SK-N-SH (cell line): ENCODE measurements at regions not wholly inside any gene's neighbourhood (a gene's known extent, or its start where the extent isn't known, plus 50 kb on each side); places are given as distances from the start of the nearest gene placed in this dataset.

Experiments used
- CTCF ChIA-PET: fragments of 300-600, 350-600 bp; formaldehyde crosslinking; extraction: SDS; loops from one replicate; lab custom pipeline; 2021; lab: Yijun Ruan, JAX
- POLR2A ChIA-PET: fragments of 350-600 bp; sonication (Branson Sonifier 250); formaldehyde crosslinking; extraction: SDS; loops from one replicate; lab custom pipeline; 2020; ENCODE audit warnings: antibody characterized with exemption, inconsistent platforms; lab: Yijun Ruan, JAX
- DNase-seq: peaks from one replicate; pipeline ENCODE4 v3.0.0; 2012
- H2AFZ ChIP-seq: fragments of 200-600 bp; sonication (generic); 2 replicates; pipeline ENCODE4 v1.8.1; 2016; ENCODE audit warnings: antibody characterized with exemption, mild to moderate bottlenecking, low read depth
- H3F3A ChIP-seq: fragments of 200-600 bp; sonication (generic); replicated peaks from 2 replicates; pipeline ENCODE3; 2016; ENCODE audit warnings: antibody characterized with exemption, mild to moderate bottlenecking; ENCODE audit not compliant: insufficient read depth
- H3K27ac ChIP-seq, 2 experiments: fragments of 200-500 bp in 1 of 2; fragments of 200-600 bp in 1 of 2; sonication (Bioruptor generic) in 1 of 2; sonication (generic), shearing (Covaris generic) in 1 of 2; 2 replicates each; pipeline versions ENCODE4 v1.5.1 to v1.6.1; 2014 to 2016; ENCODE audit warnings: low read depth in 2 of 2, inconsistent platforms in 1 of 2, low read length in 1 of 2, mild to moderate bottlenecking in 1 of 2, mixed read lengths in 1 of 2
- H3K27me3 ChIP-seq: fragments of 200-600 bp; sonication (generic), shearing (Covaris generic); 2 replicates; pipeline ENCODE4 v1.6.1; 2016; ENCODE audit warnings: mixed run types; ENCODE audit not compliant: insufficient read depth
- H3K36me3 ChIP-seq, 2 experiments: fragments of 200-500 bp in 1 of 2; fragments of 200-600 bp in 1 of 2; sonication (Bioruptor generic) in 1 of 2; sonication (generic) in 1 of 2; replicated peaks in 1 of 2; 2 replicates each; pipeline versions ENCODE3 to v1.5.1; 2014 to 2016; ENCODE audit warnings: low read length in 1 of 2, mild to moderate bottlenecking in 1 of 2; ENCODE audit not compliant: insufficient read depth in 2 of 2, control insufficient read depth in 1 of 2
- H3K4me1 ChIP-seq, 2 experiments: fragments of 200-500 bp in 1 of 2; fragments of 200-600 bp in 1 of 2; sonication (Bioruptor generic) in 1 of 2; sonication (generic), shearing (Covaris generic) in 1 of 2; 2 replicates each; pipeline versions ENCODE4 v1.5.1 to v1.6.1; 2014 to 2016; ENCODE audit warnings: low read depth in 1 of 2, low read length in 1 of 2, mixed run types in 1 of 2; ENCODE audit not compliant: insufficient read depth in 2 of 2, control insufficient read depth in 1 of 2
- H3K4me2 ChIP-seq: fragments of 200-600 bp; sonication (generic), shearing (Covaris generic); 2 replicates; pipeline ENCODE4 v1.6.1; 2017; ENCODE audit warnings: mixed run types
- H3K4me3 ChIP-seq, 2 experiments: fragments of 200-500 bp in 1 of 2; fragments of 200-600 bp in 1 of 2; sonication (Bioruptor generic) in 1 of 2; sonication (generic), shearing (Covaris generic) in 1 of 2; 2 replicates each; pipeline versions ENCODE4 v1.5.1 to v1.8.1; 2014 to 2016; ENCODE audit warnings: low read depth in 2 of 2, inconsistent platforms in 1 of 2, low read length in 1 of 2, mild to moderate bottlenecking in 1 of 2, mixed read lengths in 1 of 2, moderate library complexity in 1 of 2
- H3K79me2 ChIP-seq: fragments of 200-600 bp; sonication (generic); 2 replicates; pipeline ENCODE4 v1.8.1; 2017; ENCODE audit warnings: mild to moderate bottlenecking; ENCODE audit not compliant: insufficient read depth
- H3K9ac ChIP-seq: fragments of 200-600 bp; sonication (generic); 2 replicates; pipeline ENCODE4 v1.6.1; 2017; ENCODE audit warnings: mixed run types
- H3K9me2 ChIP-seq: fragments of 200-600 bp; sonication (generic); 2 replicates; pipeline ENCODE4 v1.6.1; 2017; ENCODE audit warnings: mixed run types
- H3K9me3 ChIP-seq: fragments of 200-600 bp; sonication (generic); 2 replicates; pipeline ENCODE4 v1.6.1; 2017; ENCODE audit warnings: mixed run types, mild to moderate bottlenecking, moderate library complexity
- H4K20me1 ChIP-seq: fragments of 200-600 bp; sonication (generic); 2 replicates; pipeline ENCODE4 v1.6.1; 2017; ENCODE audit warnings: mild to moderate bottlenecking, mixed run types; ENCODE audit not compliant: insufficient read depth
- FOSL2 ChIP-seq: IDR thresholded peaks from 2 replicates; pipeline ENCODE4 v1.4.0; 2012; ENCODE audit warnings: low read depth, mild to moderate bottlenecking, moderate library complexity, borderline replicate concordance
- GABPA ChIP-seq: IDR thresholded peaks from 2 replicates; pipeline ENCODE4 v1.4.0; 2012; ENCODE audit warnings: low read depth, mild to moderate bottlenecking
- MXI1 ChIP-seq: IDR thresholded peaks from 2 replicates; pipeline ENCODE4 v1.6.1; 2012; ENCODE audit warnings: mild to moderate bottlenecking, low read depth, low read length, improper control_type of control experiment
- NFIC ChIP-seq: IDR thresholded peaks from 2 replicates; pipeline ENCODE4 v1.4.0; 2012; ENCODE audit warnings: borderline replicate concordance
- NRF1 ChIP-seq: IDR thresholded peaks from 2 replicates; pipeline ENCODE4 v1.6.1; 2012; ENCODE audit warnings: low read depth, mild to moderate bottlenecking, low read length
- REST ChIP-seq: IDR thresholded peaks from 2 replicates; pipeline ENCODE4 v1.6.1; 2012; ENCODE audit warnings: mild to moderate bottlenecking, low read depth, low read length, moderate library complexity
- SIN3A ChIP-seq: IDR thresholded peaks from 2 replicates; pipeline ENCODE4 v1.6.1; 2012; ENCODE audit warnings: low read depth, mild to moderate bottlenecking, low read length, moderate library complexity, borderline replicate concordance
- USF2 ChIP-seq: fragments of 150-350 bp; IDR thresholded peaks from 2 replicates; pipeline ENCODE4 v1.6.1; 2017; ENCODE audit warnings: antibody characterized with exemption, low read length, low read depth, borderline replicate concordance
- YY1 ChIP-seq: IDR thresholded peaks from 2 replicates; pipeline ENCODE4 v1.4.0; 2012; ENCODE audit warnings: low read depth, mild to moderate bottlenecking
- whole genome bisulfite sequencing: methylation state at CpG from one replicate; pipeline ENCODE4 v1.1.6; 2017; ENCODE audit warnings: low lambda C conversion rate; 5-methylcytosine and 5-hydroxymethylcytosine counted together

- TF ChIP-seq FOSL2: no peak
- no peak for TF ChIP-seq GABPA
- TF ChIP-seq NRF1: no peak
- TF ChIP-seq USF2: no peak
- no peak for TF ChIP-seq SIN3A
- no peak for TF ChIP-seq REST
- TF ChIP-seq YY1: no peak
- TF ChIP-seq NFIC: no peak
Observed at GRCh38 chr12:86959766-86960458, 703.7 kb upstream of the MGAT4C start (continued).

GRCh38 chr12:86950444-86950843 lies 694.3 kb upstream of the MGAT4C start:
- 91% methylated on average over 3 of the region's 3 CpGs for WGBS

More at GRCh38 chr12:86950444-86950843, 694.3 kb upstream of the MGAT4C start:
- Histone ChIP-seq H3K9me2 (no peaks in the 10 kb centered on the region), H3K79me2 (no peaks in the 10 kb centered on the region), H3K4me3 (no peak overlapping the region), H4K20me1 (no peaks in the 10 kb centered on the region), H3K27ac (no peak overlapping the region), H3F3A (no peaks in the 10 kb centered on the region), H3K9me3 (no peaks in the 10 kb centered on the region), H3K4me2 (no peak overlapping the region), H2AFZ (no peak overlapping the region), H3K9ac (no peak overlapping the region), H3K4me1 (no peaks in the 10 kb centered on the region; a peak in 1 of 4 replicates), H3K36me3 (no peaks in the 10 kb centered on the region), H3K27me3 (no peaks in the 10 kb centered on the region)
- ChIA-PET POLR2A (no interaction called here), CTCF (no interaction called here)
- DNase-seq: no peak
- TF ChIP-seq USF2 (no peak), NFIC (no peak), MXI1 (no peak)
